Endothelial cell of umbilical vein (primary cell): ENCODE measurements at regions not wholly inside any gene's neighbourhood (a gene's known extent, or its start where the extent isn't known, plus 50 kb on each side); places are given as distances from the start of the nearest gene placed in this dataset.
A peak's percentile ranks its signal among the peaks of the same experiment; 100 is the strongest.

Experiments used
- BruUV-seq: library from RNA; stranded (reverse); fragments of 400-500 nt; replicated peaks from 2 replicates; lab custom pipeline; 2021; lab: Mats Ljungman, UMichigan
- CTCF ChIA-PET: fragments of 300-600, 350-600 bp; sonication (Branson Sonifier 250); formaldehyde crosslinking; loops from one replicate; lab custom pipeline; 2021; ENCODE audit warnings: antibody characterized with exemption, inconsistent platforms; lab: Charles Lee
- POLR2A ChIA-PET: fragments of 300-600, 350-600 bp; sonication (Branson Sonifier 250); formaldehyde crosslinking; loops from one replicate; lab custom pipeline; 2021; ENCODE audit warnings: antibody characterized with exemption, inconsistent platforms; lab: Charles Lee
- DNase-seq: peaks from one replicate; pipeline ENCODE4 v3.0.0-alpha.2; 2011; ENCODE audit warnings: low read depth, low spot score
- FAIRE-seq: peaks from 2 replicates; lab custom pipeline; 2011; peaks lifted over from hg19 to GRCh38; lab: Jason Lieb, UNC
- H2AFZ ChIP-seq: 2 replicates; pipeline ENCODE4 v1.6.0; 2012; ENCODE audit warnings: low read depth, low read length, control low read depth, inconsistent platforms
- H3K27ac ChIP-seq: 2 replicates; pipeline ENCODE4 v1.5.1; 2011; ENCODE audit warnings: low read depth, mild to moderate bottlenecking, control low read depth, low read length, moderate library complexity; ENCODE audit not compliant: insufficient read depth
- H3K27me3 ChIP-seq, 2 experiments: 2 replicates each; pipeline versions ENCODE4 v1.6.0 to v1.6.1; 2011; ENCODE audit warnings: low read length in 2 of 2, mixed read lengths in 1 of 2; ENCODE audit not compliant: control insufficient read depth in 2 of 2, insufficient read depth in 2 of 2
- H3K36me3 ChIP-seq, 2 experiments: 2 replicates in 1 of 2; 3 replicates in 1 of 2; pipeline ENCODE4 v1.5.1; 2011; ENCODE audit warnings: low read length in 2 of 2, mild to moderate bottlenecking in 1 of 2, moderate library complexity in 1 of 2; ENCODE audit not compliant: control insufficient read depth in 2 of 2, insufficient read depth in 2 of 2; ENCODE audit errors: extremely low read depth in 1 of 2
- H3K4me1 ChIP-seq: 3 replicates; pipeline ENCODE4 v1.5.1; 2011; ENCODE audit warnings: mild to moderate bottlenecking, low read length; ENCODE audit not compliant: control insufficient read depth, insufficient read depth; ENCODE audit errors: extremely low read depth
- H3K4me2 ChIP-seq: 2 replicates; pipeline ENCODE4 v1.6.1; 2011; ENCODE audit warnings: low read length, control low read depth, mixed read lengths; ENCODE audit not compliant: insufficient read depth
- H3K4me3 ChIP-seq, 3 experiments: fragments of 200-600 bp in 1 of 3; sonication (generic), shearing (Covaris generic) in 1 of 3; replicated peaks in 1 of 3; 2 replicates each; pipeline ENCODE4 v1.5.1; 2011 to 2016; ENCODE audit warnings: control low read depth in 3 of 3, low read length in 3 of 3, mild to moderate bottlenecking in 2 of 3, inconsistent platforms in 1 of 3, low read depth in 1 of 3, moderate library complexity in 1 of 3; ENCODE audit not compliant: insufficient read depth in 1 of 3
- H3K79me2 ChIP-seq: 2 replicates; pipeline ENCODE4 v1.6.0; 2012; ENCODE audit warnings: low read length, inconsistent platforms; ENCODE audit not compliant: control insufficient read depth, insufficient read depth
- H3K9ac ChIP-seq: replicated peaks from 2 replicates; pipeline ENCODE3; 2011; ENCODE audit warnings: low read length, control low read depth; ENCODE audit not compliant: insufficient read depth; ENCODE audit errors: extremely low read depth
- H3K9me1 ChIP-seq: replicated peaks from 3 replicates; pipeline ENCODE4 v1.6.0; 2011; ENCODE audit warnings: mild to moderate bottlenecking, low read length; ENCODE audit not compliant: control insufficient read depth, insufficient read depth; ENCODE audit errors: extremely low read depth
- H3K9me3 ChIP-seq: replicated peaks from 2 replicates; pipeline ENCODE4 v1.5.1; 2012; ENCODE audit warnings: low read length, inconsistent platforms; ENCODE audit not compliant: control insufficient read depth, insufficient read depth
- H4K20me1 ChIP-seq: replicated peaks from 2 replicates; pipeline ENCODE3; 2011; ENCODE audit warnings: mild to moderate bottlenecking, low read length; ENCODE audit not compliant: control insufficient read depth, insufficient read depth; ENCODE audit errors: extremely low read depth
- EZH2 ChIP-seq: IDR thresholded peaks from 2 replicates; pipeline ENCODE4 v1.6.1; 2012; ENCODE audit warnings: borderline replicate concordance, low read depth, mild to moderate bottlenecking, moderate library complexity, low read length, inconsistent platforms; ENCODE audit not compliant: severe bottlenecking
- GATA2 ChIP-seq: IDR thresholded peaks from 2 replicates; pipeline ENCODE4 v1.7.0; 2011; ENCODE audit warnings: low read depth, mild to moderate bottlenecking, moderate library complexity, mixed read lengths, low read length; ENCODE audit not compliant: insufficient read length, insufficient read depth
- JUN ChIP-seq: IDR thresholded peaks from 2 replicates; pipeline ENCODE4 v1.6.1; 2011; ENCODE audit warnings: borderline replicate concordance, low read depth; ENCODE audit not compliant: insufficient read length, insufficient read depth
- MYC ChIP-seq: IDR thresholded peaks from one replicate; pipeline ENCODE4 v1.6.1; 2011; ENCODE audit warnings: mild to moderate bottlenecking, low read depth, low read length
- POLR2A ChIP-seq: IDR thresholded peaks from 2 replicates; pipeline ENCODE4 v1.6.1; 2012; ENCODE audit warnings: low read depth, mild to moderate bottlenecking, control low read depth, low read length
- POLR2AphosphoS5 ChIP-seq: IDR thresholded peaks from 2 replicates; pipeline ENCODE4 v1.6.1; 2012; ENCODE audit warnings: low read depth, mild to moderate bottlenecking, control low read depth, low read length, moderate library complexity; ENCODE audit not compliant: insufficient read depth
- dilution Hi-C: fragments of 300-500 bp; cut with MboI; formaldehyde crosslinking; loops from one replicate; pipeline ENCODE4 v1.15.0; 2019; ENCODE audit warnings: low sequenced_read_pairs; ENCODE audit not compliant: extremely low pct_ligation_motif_present
- intact Hi-C: fragments of 100-400 bp; cut with micrococcal nuclease; formaldehyde crosslinking; loops from one replicate; pipeline ENCODE4 v1.10.0; 2022
- TF ChIP-seq, protein P1 (sequence below), 2 donors: IDR thresholded peaks; 1 replicate in 1 of 2; 2 replicates in 1 of 2; pipeline ENCODE4 v1.5.1; 2011; ENCODE audit warnings: low read length in 2 of 2, mild to moderate bottlenecking in 2 of 2, moderate library complexity in 2 of 2, control low read depth in 1 of 2, inconsistent platforms in 1 of 2, low read depth in 1 of 2; ENCODE audit not compliant: insufficient read depth in 1 of 2; ENCODE audit errors: extremely low read depth in 1 of 2

DNA sequence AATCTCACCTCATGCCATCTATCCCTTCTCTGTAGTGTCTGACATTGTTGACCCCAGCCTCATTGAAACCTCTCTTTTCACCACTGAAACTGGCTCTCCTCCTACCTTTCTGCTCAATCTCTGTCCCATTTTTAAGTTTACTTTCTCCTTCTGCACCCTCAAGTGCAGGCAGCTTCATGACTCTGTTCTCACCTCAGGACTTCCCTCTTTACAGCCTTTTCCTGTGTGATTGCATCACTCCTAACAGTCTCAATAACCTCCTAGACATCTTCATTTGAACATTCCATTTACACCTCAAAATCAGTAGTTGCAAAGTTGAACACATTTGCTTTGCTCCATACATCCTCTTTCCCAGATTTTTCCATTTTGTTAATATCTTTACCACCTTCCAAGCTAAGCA, 172.1 kb downstream of the RASEF start:
- H3K9me3 ChIP-seq: no peaks in the 10 kb centered on the region
- H2AFZ ChIP-seq: no peak overlapping the region
- H3K4me3 ChIP-seq: no peak overlapping the region
- H3K4me2 ChIP-seq: no peak overlapping the region
- H4K20me1 ChIP-seq: no peaks in the 10 kb centered on the region
- no peak for TF ChIP-seq JUN
- no peak for TF ChIP-seq POLR2A
- TF ChIP-seq POLR2AphosphoS5: no peak
- TF ChIP-seq EZH2: no peak
- FAIRE-seq (no peak), DNase-seq (no peak)
- H3K4me1 ChIP-seq: no peaks in the 10 kb centered on the region
- no TSS peak for BruUV-seq
- dilution Hi-C loops (no loop called here), intact Hi-C loops (no loop called here)
- H3K9me1 ChIP-seq: no peaks in the 10 kb centered on the region
- H3K27ac ChIP-seq: no peak overlapping the region
- no peaks in the 10 kb centered on the region for H3K27me3 ChIP-seq
- H3K36me3 ChIP-seq: no peaks in the 10 kb centered on the region
- POLR2A ChIA-PET: no interaction called here
- H3K79me2 ChIP-seq: no peaks in the 10 kb centered on the region
- H3K9ac ChIP-seq: no peak overlapping the region
- CTCF ChIA-PET: no interaction called here

DNA sequence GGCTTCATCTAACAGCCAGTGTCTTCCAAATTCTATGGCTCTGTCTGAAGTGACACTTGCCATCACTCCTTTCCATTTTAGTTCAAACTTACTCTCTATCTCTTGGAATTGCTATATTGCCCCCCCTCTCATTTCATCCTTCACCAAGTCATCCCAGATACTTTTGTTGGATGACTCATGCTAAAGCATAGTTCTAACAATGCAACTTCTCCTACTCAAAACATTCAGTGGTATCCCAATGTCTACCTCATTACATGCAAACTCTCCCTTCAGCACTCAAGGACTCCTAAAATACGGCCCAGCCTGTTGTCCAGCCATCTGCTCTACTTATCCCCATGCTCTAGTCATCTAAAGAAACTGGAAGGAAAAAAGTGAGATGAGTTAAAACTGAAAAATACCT, 171.6 kb downstream of the RASEF start:
- no peak for TF ChIP-seq GATA2
- TF ChIP-seq POLR2AphosphoS5: no peak
- TF ChIP-seq, protein P1, sequence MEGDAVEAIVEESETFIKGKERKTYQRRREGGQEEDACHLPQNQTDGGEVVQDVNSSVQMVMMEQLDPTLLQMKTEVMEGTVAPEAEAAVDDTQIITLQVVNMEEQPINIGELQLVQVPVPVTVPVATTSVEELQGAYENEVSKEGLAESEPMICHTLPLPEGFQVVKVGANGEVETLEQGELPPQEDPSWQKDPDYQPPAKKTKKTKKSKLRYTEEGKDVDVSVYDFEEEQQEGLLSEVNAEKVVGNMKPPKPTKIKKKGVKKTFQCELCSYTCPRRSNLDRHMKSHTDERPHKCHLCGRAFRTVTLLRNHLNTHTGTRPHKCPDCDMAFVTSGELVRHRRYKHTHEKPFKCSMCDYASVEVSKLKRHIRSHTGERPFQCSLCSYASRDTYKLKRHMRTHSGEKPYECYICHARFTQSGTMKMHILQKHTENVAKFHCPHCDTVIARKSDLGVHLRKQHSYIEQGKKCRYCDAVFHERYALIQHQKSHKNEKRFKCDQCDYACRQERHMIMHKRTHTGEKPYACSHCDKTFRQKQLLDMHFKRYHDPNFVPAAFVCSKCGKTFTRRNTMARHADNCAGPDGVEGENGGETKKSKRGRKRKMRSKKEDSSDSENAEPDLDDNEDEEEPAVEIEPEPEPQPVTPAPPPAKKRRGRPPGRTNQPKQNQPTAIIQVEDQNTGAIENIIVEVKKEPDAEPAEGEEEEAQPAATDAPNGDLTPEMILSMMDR (IDR thresholded peaks at IDR 0.05; ENCODE audit: extremely low read depth in 1 of 2, insufficient read depth in 1 of 2, low read depth in 1 of 2, low read length in 2 of 2): no peak
- peak; percentile 42 for TF ChIP-seq JUN
- no peak for TF ChIP-seq MYC
- Histone ChIP-seq H3K79me2 (no peaks in the 10 kb centered on the region), H3K27me3 (no peaks in the 10 kb centered on the region), H2AFZ (no peak overlapping the region), H3K9ac (no peak overlapping the region), H3K4me2 (no peak overlapping the region), H4K20me1 (no peaks in the 10 kb centered on the region), H3K36me3 (no peaks in the 10 kb centered on the region), H3K9me3 (no peaks in the 10 kb centered on the region), H3K4me1 (no peaks in the 10 kb centered on the region), H3K27ac (no peak overlapping the region), H3K9me1 (no peaks in the 10 kb centered on the region), H3K4me3 (no peak overlapping the region)
- POLR2A ChIA-PET: no interaction called here
- dilution Hi-C loops: no loop called here
- FAIRE-seq: no peak
- CTCF ChIA-PET: no interaction called here
- DNase-seq: no peak
- no TSS peak for BruUV-seq
- intact Hi-C loops: no loop called here
